Left lung (tissue), 4 donors: ENCODE measurements at regions not wholly inside any gene's neighbourhood (a gene's known extent, or its start where the extent isn't known, plus 50 kb on each side); places are given as distances from the start of the nearest gene placed in this dataset.

Experiments used
- ATAC-seq: fragments of 200-7000 bp; cut with Tn5 transposase; one replicate; pipeline ENCODE4 v1.9.1; 2020; ENCODE audit warnings: moderate library complexity
- DNase-seq, 4 donors: peaks; one replicate each; pipeline ENCODE4 v3.0.0-alpha.2; 2013 to 2020
- H3K27ac ChIP-seq, 2 donors: fragments of 200-600 bp; sonication (generic) in 1 of 2; one replicate each; pipeline versions ENCODE4 v1.5.0 to v1.8.0; 2020 to 2021
- H3K27me3 ChIP-seq, 2 donors: fragments of 200-600 bp; sonication (generic) in 1 of 2; one replicate each; pipeline versions ENCODE4 v1.5.0 to v1.8.0; 2020 to 2021
- H3K36me3 ChIP-seq, 2 donors: fragments of 200-600 bp; sonication (generic) in 1 of 2; one replicate each; pipeline versions ENCODE4 v1.5.0 to v1.8.0; 2020 to 2021
- H3K4me1 ChIP-seq, 2 donors: fragments of 200-600 bp; one replicate each; pipeline ENCODE4 v1.8.0; 2021
- H3K4me3 ChIP-seq, 2 donors: fragments of 200-600 bp; sonication (generic) in 1 of 2; one replicate each; pipeline versions ENCODE4 v1.5.0 to v1.8.0; 2020 to 2021; ENCODE audit warnings: mild to moderate bottlenecking in 1 of 2
- H3K9me3 ChIP-seq, 2 donors: fragments of 200-600 bp; sonication (generic) in 1 of 2; one replicate each; pipeline versions ENCODE4 v1.5.0 to v1.8.0; 2020 to 2021
- CTCF ChIP-seq, 2 donors: fragments of 200-600 bp; sonication (generic) in 1 of 2; IDR thresholded peaks; one replicate each; pipeline versions ENCODE4 v1.5.0 to v1.8.0; 2021; ENCODE audit warnings: antibody characterized with exemption in 2 of 2
- intact Hi-C, 2 donors: fragments of 100-400 bp; cut with DNase I; formaldehyde crosslinking; loops; one replicate each; pipeline versions ENCODE4 v1.11.2 to v1.14.2; 2022
- donor health status: DM: no; HTN: yes; CAD: no.
- donor health status: DM: no; HTN: no; CAD: no.

GRCh38 chr20:20970841-20971240, 135.3 kb downstream of the LINC00237 start:
- ATAC-seq (no peak), DNase-seq (no peak)
- Histone ChIP-seq H3K27me3 (peaks cover 0 to 10% of the 10 kb centered on the region in 2 donors), H3K27ac (no peak overlapping the region), H3K36me3 (no peaks in the 10 kb centered on the region), H3K9me3 (no peaks in the 10 kb centered on the region), H3K4me1 (no peaks in the 10 kb centered on the region), H3K4me3 (no peak overlapping the region)
- intact Hi-C loops = no loop called here
- TF ChIP-seq CTCF (IDR thresholded peaks at IDR 0.05) = no peak

GRCh38 chr20:20969701-20970280, 136.4 kb downstream of the LINC00237 start:
- intact Hi-C loops = no loop called here
- ATAC-seq = no peak
- no peak for TF ChIP-seq CTCF (IDR thresholded peaks at IDR 0.05)
- no peaks in the 10 kb centered on the region for H3K9me3 ChIP-seq
- no peaks in the 10 kb centered on the region for H3K4me1 ChIP-seq
- no peak overlapping the region for H3K27ac ChIP-seq
- peak in 1 of 4 donors; percentile 8 for DNase-seq
- no peaks in the 10 kb centered on the region for H3K36me3 ChIP-seq
- H3K27me3 ChIP-seq = peaks cover 0 to 13% of the 10 kb centered on the region in 2 donors
- no peak overlapping the region for H3K4me3 ChIP-seq

- ATAC-seq (no peak), DNase-seq (no peak)
- Histone ChIP-seq H3K9me3 (no peaks in the 10 kb centered on the region), H3K27me3 (peaks cover 0 to 26% of the 10 kb centered on the region in 2 donors), H3K36me3 (no peaks in the 10 kb centered on the region), H3K4me3 (no peak overlapping the region), H3K4me1 (no peaks in the 10 kb centered on the region), H3K27ac (no peak overlapping the region)
- no peak for TF ChIP-seq CTCF (IDR thresholded peaks at IDR 0.05)
- intact Hi-C loops = no loop called here
Observed at GRCh38 chr20:20967564-20968184, 138.5 kb downstream of the LINC00237 start.

GRCh38 chr20:20966171-20966570, 140.0 kb downstream of the LINC00237 start:
- ATAC-seq (no peak), DNase-seq (no peak)
- TF ChIP-seq CTCF (IDR thresholded peaks at IDR 0.05) = no peak
- no peak overlapping the region for H3K4me3 ChIP-seq
- intact Hi-C loops = no loop called here
- no peak overlapping the region for H3K27ac ChIP-seq
- H3K9me3 ChIP-seq = no peaks in the 10 kb centered on the region
- no peaks in the 10 kb centered on the region for H3K4me1 ChIP-seq
- H3K36me3 ChIP-seq = no peaks in the 10 kb centered on the region
- H3K27me3 ChIP-seq = peaks cover 0 to 22% of the 10 kb centered on the region in 2 donors

GRCh38 chr20:20959031-20959755, 147.0 kb downstream of the LINC00237 start:
- Histone ChIP-seq H3K27me3 (peaks cover 0 to 49% of the 10 kb centered on the region in 2 donors), H3K4me1 (no peaks in the 10 kb centered on the region), H3K9me3 (no peaks in the 10 kb centered on the region), H3K36me3 (no peaks in the 10 kb centered on the region), H3K27ac (no peak overlapping the region), H3K4me3 (no peak overlapping the region)
- no peak for ATAC-seq
- DNase-seq = no peak
- TF ChIP-seq CTCF (IDR thresholded peaks at IDR 0.05) = no peak
- intact Hi-C loops = no loop called here
